GM18868 (cell line): ENCODE measurements at regions not wholly inside any gene's neighbourhood (a gene's known extent, or its start where the extent isn't known, plus 50 kb on each side); places are given as distances from the start of the nearest gene placed in this dataset.
"Not testable (repeated sequence)": the region's sequence is repeated elsewhere in the genome, so short reads cannot be mapped to it uniquely, and the experiment has no call there.

Experiments used
- ATAC-seq: cut with Tn5 transposase; IDR thresholded peaks from one replicate; pipeline ENCODE4 v1.9.1; 2021; ENCODE audit warnings: mild to moderate bottlenecking, moderate library complexity; ENCODE audit not compliant: unreplicated experiment

DNA sequence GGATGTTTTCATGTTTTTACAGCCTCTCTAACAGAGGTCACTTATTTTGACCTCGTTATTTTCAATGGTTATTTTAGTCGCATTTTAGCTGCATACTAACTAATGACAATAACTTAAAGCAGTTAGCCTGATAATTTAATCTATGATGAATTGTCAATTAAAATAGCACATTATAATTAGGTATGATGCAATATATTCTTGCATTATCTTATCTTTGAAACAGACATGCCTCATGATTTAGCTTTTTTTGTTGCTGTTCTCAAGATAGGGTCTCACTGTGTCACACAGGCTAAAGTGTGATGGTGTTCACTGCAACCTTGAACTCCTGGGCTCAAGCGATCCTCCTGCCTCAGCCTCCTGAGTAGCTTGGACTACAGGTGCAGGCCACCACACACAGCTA is 126.4 kb downstream of the KBTBD2 start:
- ATAC-seq: no peak

DNA sequence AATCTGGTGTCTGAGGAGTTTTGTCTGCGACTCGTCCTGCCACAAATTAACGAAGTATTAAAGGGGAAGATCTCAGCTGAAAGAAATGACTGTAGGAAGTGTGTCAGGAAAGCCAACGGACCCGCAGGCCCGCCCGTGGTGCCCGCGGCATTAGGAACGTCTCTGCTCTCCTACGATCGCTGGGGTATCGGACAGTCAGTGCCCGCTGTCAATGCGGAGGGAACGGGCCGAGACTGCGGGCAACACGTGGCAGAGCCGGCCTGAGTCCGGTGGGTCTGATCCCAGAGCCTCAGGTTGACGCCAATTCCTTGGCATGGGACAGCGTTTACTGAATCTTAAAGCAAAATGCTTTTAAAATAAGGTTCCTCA is 128.7 kb downstream of the KBTBD2 start:
- ATAC-seq: no peak

DNA sequence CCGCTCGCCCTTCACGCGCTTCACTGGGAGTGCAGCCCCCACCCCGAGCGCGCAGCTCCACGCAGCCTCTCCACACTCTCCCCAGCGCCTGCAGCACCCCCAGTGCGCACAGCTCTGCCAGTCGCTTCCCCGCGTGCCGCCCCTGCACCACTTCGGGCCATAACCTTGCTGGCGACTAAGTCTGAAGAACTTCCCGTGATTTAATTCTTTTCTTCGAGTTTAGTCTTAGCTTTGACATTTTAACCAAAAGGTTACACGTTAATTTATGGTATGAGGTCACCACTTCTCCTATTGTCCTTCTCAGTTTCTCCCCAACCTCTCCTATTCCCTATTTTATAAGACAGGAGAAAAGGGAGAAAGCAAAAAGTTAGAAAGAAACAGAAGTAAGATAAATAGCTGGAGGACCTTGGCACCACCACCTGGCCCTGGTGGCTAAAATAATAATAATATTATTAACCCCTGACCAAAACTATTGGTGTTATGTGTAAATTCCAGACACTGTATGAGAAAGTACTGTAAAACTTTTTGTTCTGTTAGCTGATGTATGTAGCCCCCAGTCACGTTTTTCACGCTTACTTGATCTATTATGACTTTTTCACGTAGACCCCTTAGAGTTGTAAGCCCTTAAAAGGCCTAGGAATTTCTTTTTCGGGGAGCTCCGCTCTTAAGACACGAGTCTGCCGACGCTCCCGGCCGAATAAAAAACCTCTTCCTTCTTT is 129.2 kb downstream of the KBTBD2 start:
- not testable (repeated sequence) for ATAC-seq

DNA sequence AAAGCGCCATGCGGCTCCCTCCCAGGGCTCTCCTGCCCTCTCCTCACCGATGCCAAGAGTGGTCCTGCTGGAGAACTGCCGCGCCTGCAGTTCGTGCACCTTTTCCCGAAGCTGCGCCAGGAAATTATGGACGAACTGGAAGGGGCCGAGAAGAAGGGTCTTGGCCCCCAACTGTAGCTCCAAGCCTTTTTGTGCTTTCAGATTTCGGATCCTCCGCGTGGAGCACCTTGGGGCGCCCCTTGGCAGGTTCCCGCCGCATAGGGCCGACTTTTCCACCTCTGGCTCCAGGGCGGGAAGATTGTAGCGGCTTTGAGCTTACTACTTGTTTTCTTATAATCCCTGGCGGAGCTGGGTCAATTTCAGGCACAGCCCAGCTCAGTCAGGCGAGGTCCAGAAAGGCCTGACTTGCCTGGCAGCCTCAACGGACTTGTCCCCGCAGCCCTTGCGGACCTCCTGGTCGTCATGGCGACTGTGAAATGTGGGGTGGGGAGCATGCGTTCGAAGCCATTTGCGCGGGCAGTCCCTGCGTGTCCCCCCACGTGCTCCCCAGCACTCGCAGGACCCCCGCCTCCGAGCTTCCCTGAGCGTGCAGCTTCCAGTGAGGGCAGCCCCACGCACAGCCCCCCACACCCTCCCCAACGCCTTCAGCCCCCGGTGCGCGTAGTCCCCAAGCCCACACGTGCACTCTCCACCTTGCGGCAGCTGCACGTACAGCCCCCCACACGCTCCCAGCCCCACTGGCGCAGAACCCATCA is 129.9 kb downstream of the KBTBD2 start:
- ATAC-seq: no peak

DNA sequence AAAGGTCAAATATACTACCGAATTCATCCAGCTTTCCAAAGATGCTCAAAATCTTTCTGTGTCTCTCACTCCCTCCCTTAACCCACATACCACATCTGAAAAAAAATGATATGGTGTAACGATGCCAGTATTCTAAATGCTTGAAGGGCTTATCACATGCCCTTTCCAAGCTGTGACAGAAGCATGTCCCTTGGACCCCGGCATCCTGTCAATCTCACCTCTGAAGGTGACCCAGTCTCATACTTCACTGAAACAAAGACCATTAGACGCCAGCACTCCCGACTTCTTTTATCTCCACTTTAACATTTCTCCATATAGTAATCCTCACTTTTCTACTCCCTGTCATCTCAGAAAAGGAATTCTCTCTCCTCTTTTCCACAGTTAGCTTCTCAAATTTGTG is 130.8 kb downstream of the KBTBD2 start:
- not testable (repeated sequence) for ATAC-seq

DNA sequence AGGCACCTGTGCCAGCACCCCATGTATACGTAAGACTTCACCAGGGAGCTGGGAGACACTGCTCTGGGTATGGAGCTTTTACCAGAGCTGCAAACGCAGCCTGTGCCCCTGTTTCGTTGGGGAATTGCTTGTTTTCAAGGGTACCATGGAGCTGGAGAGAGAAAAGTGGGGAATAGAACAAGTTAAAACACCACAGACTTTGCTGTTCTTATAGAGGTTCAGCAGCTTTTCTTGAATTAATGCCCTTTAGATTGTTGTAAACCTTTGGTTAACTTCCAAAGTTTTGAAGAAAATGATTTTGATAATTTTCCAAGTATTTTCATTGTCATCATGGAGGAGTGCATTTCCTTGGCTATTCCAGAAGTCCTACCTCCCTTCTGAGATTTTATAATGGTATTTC is 131.7 kb downstream of the KBTBD2 start:
- not testable (repeated sequence) for ATAC-seq

DNA sequence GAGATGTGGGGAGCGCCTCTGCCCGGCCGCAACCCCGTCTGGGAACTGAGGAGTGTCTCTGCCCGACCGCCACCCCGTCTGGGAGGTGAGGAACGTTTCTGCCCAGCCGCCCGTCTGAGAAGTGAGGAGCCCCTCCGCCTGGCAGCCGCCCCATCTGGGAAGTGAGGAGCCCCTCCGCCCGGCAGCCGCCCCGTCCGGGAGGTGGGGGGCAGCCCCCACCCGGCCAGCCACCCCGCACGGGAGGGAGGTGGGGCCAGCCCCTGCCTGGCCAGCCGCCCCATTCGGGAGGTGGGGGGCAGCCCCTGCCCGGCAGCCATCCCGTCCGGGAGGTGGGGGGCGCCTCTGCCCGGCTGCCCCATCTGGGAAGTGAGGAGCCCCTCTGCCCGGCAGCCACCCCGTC is 137.7 kb downstream of the KBTBD2 start:
- ATAC-seq: not testable (repeated sequence)

DNA sequence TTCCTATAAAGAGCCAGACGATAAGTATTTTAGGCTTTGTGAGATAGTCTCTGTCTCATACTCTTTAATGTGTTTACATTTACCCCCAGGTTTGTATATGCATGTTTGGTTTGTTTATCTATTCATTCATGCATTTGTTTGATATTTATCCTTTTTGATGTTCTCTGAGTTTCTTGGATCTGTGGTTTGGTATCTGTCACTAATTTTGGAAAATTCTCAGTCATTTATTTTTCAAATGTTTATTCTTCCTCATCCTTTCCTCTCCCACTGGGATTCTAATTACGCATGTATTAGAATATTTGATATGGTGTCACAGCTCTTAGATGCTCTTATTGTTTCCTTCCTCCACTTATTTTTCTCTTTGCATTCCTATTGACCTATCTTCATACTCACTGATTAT is 143.2 kb downstream of the KBTBD2 start:
- ATAC-seq: not testable (repeated sequence)

DNA sequence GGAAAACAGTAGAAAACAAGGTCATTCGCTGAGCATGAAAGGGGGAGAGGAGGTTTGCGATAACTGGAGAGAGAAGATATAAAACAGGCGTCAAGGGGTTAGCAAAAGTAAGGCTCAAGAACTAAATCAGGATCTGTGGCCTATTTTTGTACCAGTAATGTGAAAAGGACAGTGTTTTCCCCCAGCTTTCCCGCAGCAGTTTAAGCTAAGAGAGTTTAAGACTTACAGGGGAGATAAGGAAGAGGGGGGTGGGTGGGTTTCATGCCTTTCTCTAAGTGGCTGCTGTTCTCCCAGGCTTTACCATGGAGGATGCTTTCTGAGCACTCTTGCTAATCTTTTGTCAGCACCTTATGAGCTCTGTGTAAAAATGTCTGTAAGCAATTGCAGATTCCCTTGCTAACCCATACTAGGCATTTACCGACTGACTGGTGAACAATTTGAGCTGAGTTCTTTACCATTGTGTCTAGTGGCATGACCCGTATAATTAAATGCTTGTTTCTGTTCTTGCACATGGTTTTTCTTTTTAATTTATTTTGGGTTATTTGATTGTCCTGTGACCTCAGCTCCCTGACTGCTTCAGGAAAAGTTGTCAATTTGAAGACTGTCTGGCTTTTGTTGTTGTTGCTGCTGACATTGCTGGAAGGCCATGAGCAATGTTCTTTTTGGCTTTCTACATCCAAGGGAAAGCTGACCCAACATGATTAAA is 144.0 kb downstream of the KBTBD2 start:
- not testable (repeated sequence) for ATAC-seq

DNA sequence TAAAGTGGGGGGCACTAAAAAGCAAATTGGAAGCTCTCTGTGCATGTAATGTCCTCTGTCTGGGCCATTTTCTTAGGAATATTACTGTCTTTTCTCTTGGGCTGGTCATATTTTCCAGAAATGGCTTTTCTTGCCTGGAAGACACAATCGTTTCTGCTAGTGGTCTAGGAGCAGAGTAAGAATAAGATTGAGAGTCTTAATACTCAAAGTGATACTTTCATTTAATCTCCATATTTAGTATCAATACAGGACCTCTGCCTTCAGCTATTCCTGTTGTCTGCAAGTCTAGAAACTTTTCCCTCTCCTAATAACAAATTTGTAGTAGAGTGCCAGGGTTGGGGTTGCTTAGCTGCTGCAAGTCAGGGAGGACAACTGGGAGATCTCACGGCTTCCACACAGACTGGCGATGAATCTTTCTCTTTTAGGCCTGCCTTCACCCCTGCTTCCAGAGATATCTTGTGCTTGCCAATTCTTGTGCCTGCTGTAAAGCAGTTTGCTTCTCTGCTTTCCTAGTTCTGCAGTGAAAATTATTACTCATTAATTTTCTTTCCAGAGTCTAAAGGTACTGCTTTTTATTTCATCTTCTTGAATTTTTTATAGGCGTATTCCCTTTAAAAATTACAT is 149.6 kb downstream of the KBTBD2 start:
- ATAC-seq: not testable (repeated sequence)

DNA sequence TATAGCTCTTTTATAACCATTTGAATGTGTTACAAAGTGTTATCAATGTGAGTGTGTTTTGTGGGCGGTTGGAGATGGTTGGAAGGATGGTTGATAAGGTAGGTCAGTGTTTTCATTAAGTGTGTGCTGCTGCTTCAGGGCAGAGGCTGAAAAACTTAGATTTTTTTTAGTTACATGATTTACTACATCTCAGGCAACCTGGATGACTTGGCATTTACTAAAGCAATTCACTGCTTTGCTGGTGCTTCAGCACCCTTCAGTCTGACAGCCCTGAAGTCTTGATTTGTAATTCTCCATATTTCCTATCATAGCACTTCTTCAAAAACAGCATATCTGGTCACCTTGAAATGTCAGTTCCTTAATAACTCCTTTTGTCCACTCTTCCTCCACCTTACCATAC is 151.8 kb downstream of the KBTBD2 start:
- not testable (repeated sequence) for ATAC-seq

DNA sequence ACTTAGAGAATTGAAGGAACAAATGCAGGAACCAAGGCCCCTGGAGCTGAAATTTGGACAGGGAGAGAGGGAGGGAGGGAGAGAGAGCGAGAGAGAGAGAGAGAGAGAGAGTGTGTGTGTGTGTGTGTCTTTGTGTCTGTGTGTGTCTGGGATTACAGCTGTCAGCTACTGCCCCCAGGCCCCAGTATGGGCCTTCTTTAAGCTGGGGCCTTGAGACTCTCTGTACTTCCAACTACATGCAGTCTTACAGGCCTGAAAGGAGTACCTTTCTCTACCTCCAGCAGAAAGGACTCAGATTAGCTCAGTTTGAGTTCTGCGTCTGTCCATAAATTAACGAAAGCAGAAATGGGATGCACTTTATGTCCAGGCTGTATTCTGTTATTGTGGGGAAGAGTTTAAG is 153.2 kb downstream of the KBTBD2 start:
- ATAC-seq: not testable (repeated sequence)

DNA sequence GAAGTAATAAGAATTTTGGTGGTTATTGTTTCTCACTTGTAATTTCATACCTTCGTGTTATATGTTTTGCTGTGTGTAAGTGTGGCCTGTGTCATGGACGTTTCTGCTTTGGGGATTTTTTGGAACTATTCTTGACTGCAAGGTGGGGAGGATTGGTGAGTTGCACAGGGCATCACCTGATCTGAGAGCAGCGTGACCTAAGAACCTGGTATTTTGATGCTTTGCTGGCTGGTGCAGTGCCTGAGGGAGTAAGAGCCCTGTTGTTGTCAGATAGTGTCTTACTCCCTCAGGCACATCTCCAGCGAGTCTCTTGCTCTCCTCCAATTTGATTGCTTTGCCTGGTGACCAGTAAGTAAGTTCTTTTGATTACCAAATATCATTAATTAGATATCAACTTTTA is 158.8 kb downstream of the KBTBD2 start:
- ATAC-seq: not testable (repeated sequence)

DNA sequence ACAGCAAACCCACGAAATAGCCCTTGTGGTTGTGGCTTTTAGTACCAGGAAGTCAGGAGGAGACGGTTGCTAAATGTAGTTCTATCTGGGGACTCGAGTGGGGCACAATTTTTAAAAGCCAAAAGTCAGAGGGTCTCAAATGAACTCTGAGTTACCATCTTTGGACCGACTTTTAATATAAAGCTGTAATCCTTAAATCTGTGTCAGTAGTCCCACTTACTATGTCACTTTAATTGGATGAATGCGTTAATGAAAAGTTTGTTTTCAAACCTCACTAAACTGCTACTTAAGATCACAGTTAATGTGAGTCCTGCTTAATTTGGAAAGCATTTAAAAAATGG is 162.3 kb downstream of the KBTBD2 start:
- ATAC-seq: not testable (repeated sequence)

DNA sequence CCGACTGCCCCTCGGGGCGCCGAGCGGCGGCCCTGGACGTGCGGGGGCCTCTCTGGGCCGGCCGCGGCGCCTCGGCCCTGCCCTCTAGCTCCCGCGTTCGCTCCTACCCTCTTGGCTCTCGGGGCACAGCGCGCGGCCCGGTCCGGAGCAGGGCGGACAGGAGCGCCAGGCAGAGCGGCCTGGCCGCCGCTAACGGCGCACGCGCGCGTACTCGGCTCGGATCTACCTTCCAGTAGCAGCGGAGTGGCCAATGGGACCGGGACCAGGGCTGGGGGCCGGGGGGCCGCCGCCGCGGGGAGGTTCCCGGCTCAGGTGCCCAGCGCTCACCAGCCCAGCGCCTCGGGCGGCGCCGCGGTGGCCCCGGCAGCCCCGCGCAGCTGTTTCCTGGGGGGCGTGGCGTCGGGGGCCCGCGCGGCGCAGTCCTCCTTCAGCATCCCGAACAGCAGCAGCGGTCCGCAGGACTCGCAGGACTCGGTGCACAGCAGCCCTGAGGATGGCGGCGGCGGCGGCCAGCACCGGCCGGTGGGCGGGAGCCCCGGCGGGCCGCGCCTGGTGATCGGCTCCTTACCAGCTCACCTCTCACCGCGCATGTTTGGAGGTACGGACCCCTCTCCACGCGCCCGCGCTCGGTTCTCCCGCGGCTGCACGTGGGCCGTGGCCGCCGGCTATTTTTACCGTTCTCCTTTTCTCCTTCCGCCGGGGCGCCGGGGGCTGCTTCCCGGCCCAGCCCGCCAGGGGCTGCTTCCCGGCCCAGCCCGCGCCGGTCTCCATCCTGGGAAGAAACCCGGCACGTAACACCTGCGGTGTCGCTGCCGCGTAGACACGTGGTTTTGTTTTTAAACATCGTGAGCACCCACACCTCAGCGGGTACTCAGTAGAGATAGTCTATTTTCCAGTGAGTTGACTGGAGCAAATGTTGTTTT is 162.9 kb downstream of the KBTBD2 start:
- peak; percentile 67 for ATAC-seq

DNA sequence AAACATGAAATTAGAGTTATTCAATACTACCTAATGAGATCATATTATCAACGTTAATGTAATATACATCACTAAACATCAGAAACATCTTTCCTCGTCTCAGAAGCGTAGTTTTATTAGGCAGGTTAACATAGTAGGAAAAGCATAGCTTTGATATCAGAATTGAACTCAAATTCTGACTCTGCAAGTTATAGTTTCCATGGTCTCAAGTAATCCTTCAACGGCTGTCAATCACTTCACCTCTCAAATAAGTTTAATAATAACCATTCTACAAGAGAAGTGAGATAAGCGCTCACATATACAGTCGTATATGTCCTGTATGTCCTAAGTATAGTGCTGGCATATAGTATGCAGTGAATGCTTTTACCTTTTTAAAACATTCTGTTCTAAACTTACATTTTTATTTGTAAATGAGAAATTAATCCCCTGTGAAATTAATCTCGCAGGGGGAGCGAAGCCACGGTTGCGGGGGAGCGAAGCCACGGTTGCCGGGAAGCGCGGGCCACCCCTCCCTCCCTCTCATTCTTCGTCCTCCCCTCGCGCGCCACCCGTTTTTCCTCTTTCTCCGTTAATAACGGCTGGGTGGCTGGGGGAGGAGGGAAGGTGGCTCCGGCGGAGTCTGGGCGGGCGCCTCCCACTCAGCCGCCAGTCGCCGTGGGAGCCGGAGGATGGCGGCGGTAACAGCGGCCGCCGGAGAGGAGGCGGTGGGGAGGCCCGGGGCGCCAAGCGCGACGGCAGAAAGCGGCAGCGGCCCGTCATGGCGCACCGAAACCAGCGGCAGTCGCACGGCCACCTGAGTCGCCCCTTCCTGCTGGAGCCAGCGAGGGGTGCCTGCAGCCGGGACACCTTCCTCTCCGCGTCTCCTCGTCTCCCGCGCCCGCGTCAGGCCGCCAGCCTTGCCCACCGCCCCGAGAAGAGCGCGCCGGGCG is 163.8 kb downstream of the KBTBD2 start:
- peak; percentile 62 for ATAC-seq

DNA sequence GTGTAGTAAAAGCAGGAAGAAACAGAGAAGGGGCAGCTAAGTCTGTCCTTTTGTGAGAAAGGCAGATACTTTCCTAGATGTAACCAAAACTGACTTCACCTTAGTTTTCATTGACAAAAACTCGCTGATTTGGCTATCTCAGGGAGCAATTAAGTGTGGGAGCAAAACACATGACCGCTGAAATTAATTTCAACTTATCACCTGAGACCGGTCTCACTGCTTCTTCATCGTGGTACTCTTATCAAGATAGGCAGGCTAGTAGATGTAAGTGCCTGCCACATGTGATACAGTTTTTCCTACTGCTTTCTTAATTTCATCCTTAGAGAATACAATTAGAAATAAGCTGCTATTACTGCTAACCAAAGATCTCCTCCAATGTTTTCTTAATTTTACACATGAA is 168.7 kb downstream of the KBTBD2 start:
- not testable (repeated sequence) for ATAC-seq

DNA sequence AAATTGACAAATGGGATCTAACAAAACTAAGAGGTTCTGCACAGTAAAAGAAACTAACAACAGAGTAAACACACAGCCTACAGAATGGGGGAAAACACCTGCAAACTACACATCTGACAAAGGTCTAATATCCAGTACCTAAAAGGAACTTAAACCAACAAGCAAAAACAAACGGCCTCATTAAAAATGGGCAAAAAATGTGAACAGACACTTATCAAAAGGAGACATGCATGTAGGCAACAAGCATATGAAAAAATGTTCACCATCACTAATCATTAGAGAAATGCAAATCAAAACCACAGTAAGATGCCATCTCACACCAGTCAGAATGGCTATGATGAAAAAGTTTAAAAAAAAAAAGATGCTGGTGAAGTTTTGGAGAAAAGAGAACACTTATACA is 197.4 kb downstream of the KBTBD2 start:
- no peak for ATAC-seq
